ENCODE measurements at regions not wholly inside any gene's neighbourhood (a gene's known extent, or its start where the extent isn't known, plus 50 kb on each side); places are given as distances from the start of the nearest gene placed in this dataset.

GRCh38 chr1:106222403-106222802 lies 834.1 kb upstream of the PRMT6 start:
- Histone ChIP-seq H3K36me3 (no peaks in the 10 kb centered on the region), H3K27ac (no peak overlapping the region), H3K9me3 (ENCODE audit: severe bottlenecking) (no peaks in the 10 kb centered on the region), H3K27me3 (ENCODE audit: insufficient read depth, low read depth, severe bottlenecking) (no peaks in the 10 kb centered on the region), H3K4me3 (ENCODE audit: low read depth, low read length) (no peak overlapping the region)
- no peak for TF ChIP-seq CTCF (IDR thresholded peaks at IDR 0.05; ENCODE audit: low read depth, low read length)
- no peak for DNase-seq

GRCh38 chr1:106223213-106223612 lies 833.3 kb upstream of the PRMT6 start:
- no peak for DNase-seq
- Histone ChIP-seq H3K9me3 (ENCODE audit: severe bottlenecking) (no peaks in the 10 kb centered on the region), H3K36me3 (no peaks in the 10 kb centered on the region), H3K27ac (no peak overlapping the region), H3K27me3 (ENCODE audit: insufficient read depth, low read depth, severe bottlenecking) (no peaks in the 10 kb centered on the region), H3K4me3 (ENCODE audit: low read depth, low read length) (no peak overlapping the region)
- no peak for TF ChIP-seq CTCF (IDR thresholded peaks at IDR 0.05; ENCODE audit: low read depth, low read length)

GRCh38 chr1:106224426-106224825 lies 832.0 kb upstream of the PRMT6 start:
- Histone ChIP-seq H3K27ac (no peak overlapping the region), H3K36me3 (no peaks in the 10 kb centered on the region), H3K4me3 (ENCODE audit: low read depth, low read length) (no peak overlapping the region), H3K27me3 (ENCODE audit: insufficient read depth, low read depth, severe bottlenecking) (no peaks in the 10 kb centered on the region), H3K9me3 (ENCODE audit: severe bottlenecking) (no peaks in the 10 kb centered on the region)
- DNase-seq, result no peak
- TF ChIP-seq CTCF (IDR thresholded peaks at IDR 0.05; ENCODE audit: low read depth, low read length), result no peak

- Histone ChIP-seq H3K27ac (no peak overlapping the region), H3K27me3 (ENCODE audit: insufficient read depth, low read depth, severe bottlenecking) (no peaks in the 10 kb centered on the region), H3K4me3 (ENCODE audit: low read depth, low read length) (no peak overlapping the region), H3K9me3 (ENCODE audit: severe bottlenecking) (no peaks in the 10 kb centered on the region), H3K36me3 (no peaks in the 10 kb centered on the region)
- no peak for TF ChIP-seq CTCF (IDR thresholded peaks at IDR 0.05; ENCODE audit: low read depth, low read length)
- DNase-seq, result no peak
These were observed 831.1 kb upstream of the PRMT6 start for GRCh38 chr1:106225403-106225802.

- DNase-seq, result no peak
- Histone ChIP-seq H3K36me3 (no peaks in the 10 kb centered on the region), H3K27me3 (ENCODE audit: insufficient read depth, low read depth, severe bottlenecking) (no peaks in the 10 kb centered on the region), H3K4me3 (ENCODE audit: low read depth, low read length) (no peak overlapping the region), H3K9me3 (ENCODE audit: severe bottlenecking) (no peaks in the 10 kb centered on the region), H3K27ac (no peak overlapping the region)
- no peak for TF ChIP-seq CTCF (IDR thresholded peaks at IDR 0.05; ENCODE audit: low read depth, low read length)
These were observed 829.9 kb upstream of the PRMT6 start for GRCh38 chr1:106226550-106226949.

- no peaks in the 10 kb centered on the region for H3K36me3 ChIP-seq
- no peak for DNase-seq
- H3K27me3 ChIP-seq (ENCODE audit: insufficient read depth, low read depth, severe bottlenecking), result no peaks in the 10 kb centered on the region
- no peak overlapping the region for H3K27ac ChIP-seq
- no peak overlapping the region for H3K4me3 ChIP-seq (ENCODE audit: low read depth, low read length)
- H3K9me3 ChIP-seq (ENCODE audit: severe bottlenecking), result no peaks in the 10 kb centered on the region
- no peak for TF ChIP-seq CTCF (IDR thresholded peaks at IDR 0.05; ENCODE audit: low read depth, low read length)
These were observed 824.3 kb upstream of the PRMT6 start for GRCh38 chr1:106232128-106232527.

Measured in WERI-Rb-1 (cell line).